Right lobe of liver (tissue), 4 donors: ENCODE measurements at regions not wholly inside any gene's neighbourhood (a gene's known extent, or its start where the extent isn't known, plus 50 kb on each side); places are given as distances from the start of the nearest gene placed in this dataset.

Source experiments
- CTCF ChIP-seq, 4 donors: fragments of 200-600 bp in 3 of 4; fragments of 450-650 bp in 1 of 4; IDR thresholded peaks; one replicate each; pipeline versions ENCODE4 v1.5.1 to v1.8.0; 2016 to 2022; ENCODE audit warnings: antibody characterized with exemption in 4 of 4, mild to moderate bottlenecking in 2 of 4
- POLR2A ChIP-seq: fragments of 450-650 bp; IDR thresholded peaks from one replicate; pipeline ENCODE4 v1.6.1; 2017; ENCODE audit warnings: antibody characterized with exemption, mild to moderate bottlenecking
- donor health status: DM: no; HTN: no; CAD: no.
- donor health status: DM: no; HTN: no; CAD: no.
- donor health status: DM: no; HTN: yes; CAD: no.

GRCh38 chr2:66066032-66066431, 368.9 kb upstream of the MEIS1 start:
- TF ChIP-seq CTCF (IDR thresholded peaks at IDR 0.05), result no peak
- TF ChIP-seq POLR2A, result no peak
